GM12878 (cell line): ENCODE measurements at regions not wholly inside any gene's neighbourhood (a gene's known extent, or its start where the extent isn't known, plus 50 kb on each side); places are given as distances from the start of the nearest gene placed in this dataset.

Experiments used
- ATAC-seq: fragments of 200-7000 bp; cut with Tn5 transposase; 3 replicates; pipeline ENCODE4 v1.9.1; 2020; ENCODE audit warnings: mild to moderate bottlenecking, moderate library complexity
- BruUV-seq: library from RNA; stranded (reverse); fragments of 400-500 nt; replicated peaks from 2 replicates; lab custom pipeline; 2021; lab: Mats Ljungman, UMichigan
- CTCF ChIA-PET: fragments of 300-600 bp; sonication (Branson Sonifier 250); formaldehyde crosslinking; extraction: SDS; loops from one replicate; lab custom pipeline; 2021; ENCODE audit warnings: inconsistent platforms; lab: Yijun Ruan, JAX
- POLR2A ChIA-PET: fragments of 350-600 bp; formaldehyde crosslinking; extraction: SDS; loops from one replicate; lab custom pipeline; 2021; ENCODE audit warnings: inconsistent platforms; lab: Charles Lee
- RAD21 ChIA-PET: fragments of 300-600 bp; sonication (Branson Sonifier 250); formaldehyde crosslinking; loops from one replicate; lab custom pipeline; 2023; ENCODE audit warnings: antibody characterized with exemption; ENCODE audit not compliant: unreplicated experiment; lab: Charles Lee
- SMC1A ChIA-PET: fragments of 300-600 bp; sonication (Branson Sonifier 250); formaldehyde crosslinking; loops from one replicate; lab custom pipeline; 2023; ENCODE audit not compliant: unreplicated experiment, uncharacterized antibody; lab: Charles Lee
- DNase-seq: peaks from one replicate; pipeline ENCODE4 v3.0.0-alpha.2; 2011; ENCODE audit warnings: low read depth, low spot score
- FAIRE-seq: peaks from 3 replicates; lab custom pipeline; 2011; peaks lifted over from hg19 to GRCh38; lab: Jason Lieb, UNC
- H2AFZ ChIP-seq: 2 replicates; pipeline ENCODE4 v1.6.0; 2011; ENCODE audit warnings: low read depth, low read length, control low read depth; ENCODE audit not compliant: control insufficient read depth
- H3K27ac ChIP-seq: 2 replicates; pipeline ENCODE4 v1.5.1; 2011; ENCODE audit warnings: control low read depth; ENCODE audit not compliant: control insufficient read depth, insufficient read depth
- H3K27me3 ChIP-seq, 2 experiments: replicated peaks in 1 of 2; 2 replicates each; pipeline versions ENCODE4 v1.6.0 to v1.6.1; 2011; ENCODE audit warnings: low read length in 1 of 2; ENCODE audit not compliant: control insufficient read depth in 2 of 2, insufficient read depth in 2 of 2
- H3K36me3 ChIP-seq, 2 experiments: 2 replicates each; pipeline ENCODE4 v1.5.1; 2011; ENCODE audit warnings: low read length in 1 of 2; ENCODE audit not compliant: control insufficient read depth in 2 of 2, insufficient read depth in 2 of 2
- H3K4me1 ChIP-seq: 2 replicates; pipeline ENCODE4 v1.6.1; 2011; ENCODE audit warnings: mild to moderate bottlenecking, low read length, moderate library complexity, mixed read lengths; ENCODE audit not compliant: control insufficient read depth, insufficient read depth
- H3K4me2 ChIP-seq: 2 replicates; pipeline ENCODE4 v1.6.0; 2011; ENCODE audit warnings: control low read depth; ENCODE audit not compliant: control insufficient read depth, insufficient read depth
- H3K4me3 ChIP-seq: fragments of 200-600 bp; sonication (generic); 2 replicates; pipeline ENCODE4 v1.5.1; 2016
- H3K79me2 ChIP-seq: 2 replicates; pipeline ENCODE4 v1.6.0; 2011; ENCODE audit warnings: low read length; ENCODE audit not compliant: control insufficient read depth, insufficient read depth
- H3K9ac ChIP-seq: 2 replicates; pipeline ENCODE4 v1.8.0; 2011; ENCODE audit warnings: low read length, control low read depth, mixed read lengths; ENCODE audit not compliant: control insufficient read depth, insufficient read depth
- H3K9me3 ChIP-seq: replicated peaks from 3 replicates; pipeline ENCODE4 v1.5.1; 2011; ENCODE audit warnings: mild to moderate bottlenecking, low read length; ENCODE audit not compliant: control insufficient read depth, insufficient read depth
- H4K20me1 ChIP-seq: 2 replicates; pipeline ENCODE4 v1.6.0; 2011; ENCODE audit not compliant: control insufficient read depth, insufficient read depth
- BCL3 ChIP-seq: IDR thresholded peaks from 2 replicates; pipeline ENCODE4 v1.6.1; 2011; ENCODE audit warnings: borderline replicate concordance, low read depth, mild to moderate bottlenecking, moderate library complexity, low read length; ENCODE audit not compliant: insufficient read depth, poor library complexity, severe bottlenecking
- BRCA1 ChIP-seq: IDR thresholded peaks from 2 replicates; pipeline ENCODE4 v1.6.1; 2011; ENCODE audit warnings: low read depth, low read length, improper control_type of control experiment
- CHD4 ChIP-seq: fragments of 200-600 bp; sonication (generic); IDR thresholded peaks from 2 replicates; pipeline ENCODE4 v1.6.1; 2016; ENCODE audit warnings: mild to moderate bottlenecking
- ETV6 ChIP-seq, 2 experiments: fragments of 450-650 bp in 1 of 2; IDR thresholded peaks in 1 of 2; conservative IDR thresholded peaks in 1 of 2; 2 replicates each; pipeline ENCODE4 v1.6.1; 2014; ENCODE audit warnings: antibody characterized with exemption in 1 of 2, borderline replicate concordance in 1 of 2, low read depth in 1 of 2, mild to moderate bottlenecking in 1 of 2, moderate library complexity in 1 of 2
- FOS ChIP-seq: IDR thresholded peaks from 3 replicates; pipeline ENCODE4 v1.6.1; 2011; ENCODE audit warnings: borderline replicate concordance; ENCODE audit not compliant: insufficient read length; ENCODE audit errors: extremely low read depth
- HSF1 ChIP-seq: fragments of 150-350 bp; IDR thresholded peaks from 2 replicates; pipeline ENCODE4 v1.6.1; 2014; ENCODE audit warnings: mild to moderate bottlenecking, low read depth, low read length
- IKZF2 ChIP-seq, 2 experiments: fragments of 450-650 bp; IDR thresholded peaks; 2 replicates each; pipeline ENCODE4 v1.6.1; 2017; ENCODE audit warnings: mild to moderate bottlenecking in 2 of 2, moderate library complexity in 2 of 2
- NR2C2 ChIP-seq: IDR thresholded peaks from 2 replicates; pipeline ENCODE4 v1.6.1; 2011; ENCODE audit warnings: borderline replicate concordance, low read depth; ENCODE audit not compliant: control insufficient read depth, insufficient read length
- PAX8 ChIP-seq: fragments of 450-650 bp; IDR thresholded peaks from 2 replicates; pipeline ENCODE4 v1.6.1; 2017; ENCODE audit warnings: mild to moderate bottlenecking, moderate library complexity
- SP1 ChIP-seq: IDR thresholded peaks from one replicate; pipeline ENCODE4 v1.6.1; 2011; ENCODE audit warnings: low read depth, low read length
- SRF ChIP-seq, 2 experiments: IDR thresholded peaks; 2 replicates each; pipeline ENCODE4 v1.6.1; 2011; ENCODE audit warnings: low read depth in 2 of 2, low read length in 2 of 2, mild to moderate bottlenecking in 1 of 2, moderate library complexity in 1 of 2
- USF2 ChIP-seq: IDR thresholded peaks from 2 replicates; pipeline ENCODE4 v1.6.1; 2011; ENCODE audit warnings: low read depth, low read length, improper control_type of control experiment, borderline replicate concordance
- ZNF217 ChIP-seq: fragments of 450-650 bp; IDR thresholded peaks from 2 replicates; pipeline ENCODE4 v1.6.1; 2017; ENCODE audit warnings: antibody characterized with exemption, mild to moderate bottlenecking
- WGBS: methylation state at CpG from one replicate; pipeline ENCODE4 v1.1.6; 2016; ENCODE audit warnings: low lambda C conversion rate; ENCODE audit not compliant: insufficient replicate concordance, insufficient coverage; ENCODE audit errors: missing lambda C conversion rate; 5-methylcytosine and 5-hydroxymethylcytosine counted together
- in situ Hi-C: fragments of 300-500 bp; cut with MboI; formaldehyde crosslinking; loops from 9 replicates; pipeline ENCODE4 v1.14.3; 2018; ENCODE audit warnings: mixed read lengths
- intact Hi-C: fragments of 100-400 bp; cut with micrococcal nuclease; formaldehyde crosslinking; loops from one replicate; pipeline ENCODE4 v1.14.2; 2022; ENCODE audit not compliant: unreplicated experiment
- TF ChIP-seq, protein P1 (sequence below): fragments of 450-650 bp; IDR thresholded peaks from 2 replicates; pipeline ENCODE4 v1.6.1; 2017; ENCODE audit warnings: mild to moderate bottlenecking
- TF ChIP-seq, protein P2 (sequence below): IDR thresholded peaks from 2 replicates; pipeline ENCODE4 v1.6.1; 2012; ENCODE audit warnings: low read depth, low read length, improper control_type of control experiment

- ChIA-PET SMC1A (no interaction called here), RAD21 (no interaction called here), POLR2A (no interaction called here), CTCF (no interaction called here)
- no peaks in the 10 kb centered on the region for H3K9me3 ChIP-seq
- intact Hi-C loops = no loop called here
- no TSS peak for BruUV-seq
- TF ChIP-seq NR2C2 = no peak
- TF ChIP-seq, protein P1, sequence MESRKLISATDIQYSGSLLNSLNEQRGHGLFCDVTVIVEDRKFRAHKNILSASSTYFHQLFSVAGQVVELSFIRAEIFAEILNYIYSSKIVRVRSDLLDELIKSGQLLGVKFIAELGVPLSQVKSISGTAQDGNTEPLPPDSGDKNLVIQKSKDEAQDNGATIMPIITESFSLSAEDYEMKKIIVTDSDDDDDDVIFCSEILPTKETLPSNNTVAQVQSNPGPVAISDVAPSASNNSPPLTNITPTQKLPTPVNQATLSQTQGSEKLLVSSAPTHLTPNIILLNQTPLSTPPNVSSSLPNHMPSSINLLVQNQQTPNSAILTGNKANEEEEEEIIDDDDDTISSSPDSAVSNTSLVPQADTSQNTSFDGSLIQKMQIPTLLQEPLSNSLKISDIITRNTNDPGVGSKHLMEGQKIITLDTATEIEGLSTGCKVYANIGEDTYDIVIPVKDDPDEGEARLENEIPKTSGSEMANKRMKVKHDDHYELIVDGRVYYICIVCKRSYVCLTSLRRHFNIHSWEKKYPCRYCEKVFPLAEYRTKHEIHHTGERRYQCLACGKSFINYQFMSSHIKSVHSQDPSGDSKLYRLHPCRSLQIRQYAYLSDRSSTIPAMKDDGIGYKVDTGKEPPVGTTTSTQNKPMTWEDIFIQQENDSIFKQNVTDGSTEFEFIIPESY = no peak
- TF ChIP-seq ETV6 (conservative IDR thresholded peaks at IDR 0.05 in 1 of 2, IDR thresholded peaks at IDR 0.05 in 1 of 2; ENCODE audit: borderline replicate concordance in 1 of 2, low read depth in 1 of 2) = no peak
- TF ChIP-seq HSF1 = no peak
- no peak for TF ChIP-seq BRCA1
- TF ChIP-seq FOS = no peak
- no peak for TF ChIP-seq ZNF217
- TF ChIP-seq, protein P2, sequence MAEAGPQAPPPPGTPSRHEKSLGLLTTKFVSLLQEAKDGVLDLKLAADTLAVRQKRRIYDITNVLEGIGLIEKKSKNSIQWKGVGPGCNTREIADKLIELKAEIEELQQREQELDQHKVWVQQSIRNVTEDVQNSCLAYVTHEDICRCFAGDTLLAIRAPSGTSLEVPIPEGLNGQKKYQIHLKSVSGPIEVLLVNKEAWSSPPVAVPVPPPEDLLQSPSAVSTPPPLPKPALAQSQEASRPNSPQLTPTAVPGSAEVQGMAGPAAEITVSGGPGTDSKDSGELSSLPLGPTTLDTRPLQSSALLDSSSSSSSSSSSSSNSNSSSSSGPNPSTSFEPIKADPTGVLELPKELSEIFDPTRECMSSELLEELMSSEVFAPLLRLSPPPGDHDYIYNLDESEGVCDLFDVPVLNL = no peak
- no peak for TF ChIP-seq PAX8
- TF ChIP-seq IKZF2 (IDR thresholded peaks at IDR 0.05) = no peak
- TF ChIP-seq SP1 = no peak
- no peak for TF ChIP-seq SRF (IDR thresholded peaks at IDR 0.05; ENCODE audit: low read depth in 2 of 2, low read length in 2 of 2)
- TF ChIP-seq USF2 = no peak
- TF ChIP-seq BCL3 = no peak
- TF ChIP-seq CHD4 = no peak
- no peaks in the 10 kb centered on the region for H3K27me3 ChIP-seq
- H2AFZ ChIP-seq = no peak overlapping the region
- no peak overlapping the region for H3K27ac ChIP-seq
- no peak overlapping the region for H3K9ac ChIP-seq
- DNase-seq = no peak
- no peaks in the 10 kb centered on the region for H4K20me1 ChIP-seq
- no peak for FAIRE-seq
- no peak overlapping the region for H3K4me3 ChIP-seq
- no peaks in the 10 kb centered on the region for H3K4me1 ChIP-seq
- in situ Hi-C loops = no loop called here
- H3K79me2 ChIP-seq = no peaks in the 10 kb centered on the region
- WGBS = 0% methylated on average over 1 of the region's 1 CpG
- H3K4me2 ChIP-seq = no peak overlapping the region
- H3K36me3 ChIP-seq = no peaks in the 10 kb centered on the region
- no peak for ATAC-seq
These were observed 1006.9 kb downstream of the PCDH7 start for GRCh38 chr4:31727030-31727429.
